Renal pelvis (tissue), 1 donor: ENCODE measurements at regions not wholly inside any gene's neighbourhood (a gene's known extent, or its start where the extent isn't known, plus 50 kb on each side); places are given as distances from the start of the nearest gene placed in this dataset.
"Not testable (repeated sequence)": the region's sequence is repeated elsewhere in the genome, so short reads cannot be mapped to it uniquely, and the experiment has no call there.

Experiments used
- DNase-seq: peaks from one replicate; pipeline ENCODE4 v3.0.0-alpha.2; 2013

- DNase-seq: no peak
These were observed 777.7 kb downstream of the STIM2 start for GRCh38 chr4:27638163-27638915.

GRCh38 chr4:27643101-27643500 lies 782.5 kb downstream of the STIM2 start:
- DNase-seq: no peak

DNA sequence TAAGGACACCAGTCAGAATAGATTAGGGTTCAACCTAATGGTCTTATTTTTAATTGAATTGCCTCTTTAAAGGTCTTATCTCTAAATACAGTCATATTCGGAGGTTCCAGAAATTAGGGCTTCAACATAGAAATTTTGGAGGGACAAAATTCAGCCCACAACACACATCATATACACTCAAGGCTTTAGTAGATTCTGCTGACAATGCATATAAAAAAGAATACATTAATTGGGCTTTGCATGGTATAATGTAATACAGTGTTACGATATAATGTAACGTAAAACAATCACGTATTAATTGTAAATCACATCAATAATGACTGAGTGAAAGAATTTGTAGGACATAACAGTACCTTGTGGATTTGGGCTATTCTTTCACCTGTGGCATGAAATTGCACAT lies 787.8 kb downstream of the STIM2 start:
- DNase-seq: no peak

DNA sequence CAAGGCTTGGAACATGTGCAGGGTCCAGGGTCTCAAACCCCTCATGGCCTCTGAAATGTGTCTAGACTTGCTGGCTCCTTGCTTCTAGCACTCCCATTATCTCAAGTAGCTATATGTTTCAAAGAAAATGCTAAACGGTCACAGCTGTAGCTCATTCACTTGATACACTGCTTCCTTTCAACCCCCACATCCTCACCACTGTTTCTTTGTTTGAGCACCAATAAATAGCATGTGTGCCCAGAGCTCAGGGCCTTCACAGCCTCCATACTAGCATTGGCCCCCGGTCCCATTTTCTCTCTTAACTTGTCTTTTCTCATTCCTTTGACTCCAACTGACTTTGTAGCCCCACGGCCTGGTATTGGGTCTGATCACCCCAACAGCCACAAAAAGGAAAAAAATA lies 801.8 kb downstream of the STIM2 start:
- DNase-seq: no peak

DNA sequence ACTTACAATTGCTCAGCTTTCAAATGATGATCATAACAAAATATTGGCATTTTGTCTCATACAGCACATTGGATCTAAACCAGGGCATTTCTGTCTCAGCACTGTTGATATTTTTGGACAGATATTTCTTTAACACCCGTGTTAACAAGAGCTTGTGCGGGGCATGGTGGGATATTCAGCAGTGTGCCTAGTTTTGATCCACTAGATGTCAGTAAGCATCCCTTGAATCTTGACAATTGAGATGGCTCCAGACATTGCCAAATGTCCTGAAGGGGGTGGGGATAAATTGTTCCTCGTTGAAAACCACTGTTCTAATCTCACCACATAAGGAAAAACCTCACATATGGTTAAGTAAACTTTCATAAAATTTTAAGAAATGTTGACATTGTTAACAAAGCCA lies 806.3 kb downstream of the STIM2 start:
- no peak for DNase-seq

DNA sequence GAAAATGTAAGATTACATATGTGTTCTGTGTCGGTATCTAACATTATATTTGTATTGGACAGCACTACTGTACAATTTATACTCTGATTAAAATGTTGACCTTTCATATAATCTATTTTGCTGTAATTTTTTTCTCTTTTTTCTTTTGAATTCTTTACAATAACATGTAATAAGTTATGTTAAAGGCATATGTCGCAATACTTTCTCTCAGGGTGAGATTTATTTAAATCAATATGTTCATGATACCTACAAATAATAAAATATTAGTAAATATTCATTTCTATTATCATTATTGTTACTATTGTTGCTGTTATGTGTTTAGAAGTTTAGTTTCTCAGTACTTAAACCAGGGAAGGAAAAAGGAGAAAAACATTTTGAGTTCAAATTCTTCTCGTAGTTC lies 807.4 kb downstream of the STIM2 start:
- no peak for DNase-seq

DNA sequence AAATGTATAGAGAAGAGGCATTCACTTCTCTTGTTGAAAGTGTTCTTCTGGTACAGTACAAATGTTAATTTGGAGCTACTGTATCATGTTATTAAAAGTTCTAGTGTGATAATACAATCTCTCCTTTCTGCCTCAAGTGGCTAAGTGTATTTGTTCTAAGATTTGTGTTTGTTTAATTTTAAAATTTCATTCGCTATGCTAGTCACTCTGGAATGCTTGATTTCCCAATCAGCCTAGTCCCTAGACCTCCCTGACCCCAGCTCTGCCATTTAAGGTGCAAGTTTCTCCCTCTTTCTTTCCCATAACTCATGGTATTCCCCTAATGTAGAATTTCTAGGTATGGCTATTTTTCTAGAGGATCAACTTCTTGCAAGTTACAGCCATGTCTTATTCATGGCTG lies 817.4 kb downstream of the STIM2 start:
- no peak for DNase-seq

GRCh38 chr4:27684610-27685011 lies 824.0 kb downstream of the STIM2 start:
- peak; percentile 50 for DNase-seq

DNA sequence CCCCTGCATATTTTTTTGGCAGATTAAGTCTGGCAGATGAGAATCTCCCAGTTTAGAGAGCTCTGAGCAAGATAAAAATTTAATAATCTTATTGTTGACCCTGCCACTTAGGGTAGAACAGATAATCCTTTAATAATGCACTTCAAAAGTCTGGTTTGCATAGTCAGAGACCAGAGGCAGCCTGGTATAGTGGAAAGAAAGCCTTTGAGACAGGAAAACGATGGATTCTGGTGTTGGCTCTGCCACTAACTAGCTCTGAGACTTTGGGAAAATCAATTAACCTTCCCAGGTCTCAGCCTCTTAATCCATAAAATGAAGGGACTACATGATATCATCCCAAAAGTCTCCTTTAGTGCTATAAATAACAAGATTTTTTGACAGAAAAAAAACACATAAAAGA lies 824.5 kb downstream of the STIM2 start:
- no peak for DNase-seq

DNA sequence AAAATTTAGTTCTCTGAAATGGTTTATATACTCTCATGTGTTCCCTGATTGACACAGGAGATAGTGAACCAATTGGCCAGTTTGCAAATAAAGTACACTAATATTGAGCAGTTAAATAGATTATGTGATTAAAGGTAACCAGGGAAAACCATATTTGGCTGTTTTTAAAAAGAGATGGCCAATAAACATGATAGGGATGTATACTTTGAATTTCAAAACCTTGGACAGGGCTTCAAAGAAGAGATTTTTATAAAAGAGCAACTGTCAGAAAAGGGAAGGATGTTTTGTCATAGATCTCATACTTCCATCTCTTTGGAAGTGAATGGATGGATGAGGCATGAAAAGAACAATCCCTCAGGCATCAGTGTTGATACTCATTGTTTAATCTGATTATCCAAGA lies 825.3 kb downstream of the STIM2 start:
- DNase-seq: no peak

DNA sequence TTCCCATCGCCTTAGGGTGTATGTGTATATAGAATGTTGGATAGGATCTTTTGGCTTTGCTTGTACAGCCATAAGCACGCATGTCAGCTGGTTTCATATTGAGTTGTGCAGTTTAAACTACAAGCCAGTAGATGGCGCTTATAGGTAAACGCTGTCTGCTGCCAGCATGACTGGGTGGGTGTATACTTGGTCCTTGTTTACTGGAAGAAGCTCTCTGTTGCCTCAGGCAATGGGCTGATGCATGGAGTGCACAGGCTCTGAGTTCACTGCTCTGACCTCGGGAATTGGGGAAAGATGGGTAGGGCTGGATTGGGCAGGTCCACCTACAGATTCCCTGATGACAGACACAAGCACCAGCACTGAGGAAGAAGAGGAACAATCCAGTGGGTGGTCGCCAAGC lies 831.5 kb downstream of the STIM2 start:
- no peak for DNase-seq

DNA sequence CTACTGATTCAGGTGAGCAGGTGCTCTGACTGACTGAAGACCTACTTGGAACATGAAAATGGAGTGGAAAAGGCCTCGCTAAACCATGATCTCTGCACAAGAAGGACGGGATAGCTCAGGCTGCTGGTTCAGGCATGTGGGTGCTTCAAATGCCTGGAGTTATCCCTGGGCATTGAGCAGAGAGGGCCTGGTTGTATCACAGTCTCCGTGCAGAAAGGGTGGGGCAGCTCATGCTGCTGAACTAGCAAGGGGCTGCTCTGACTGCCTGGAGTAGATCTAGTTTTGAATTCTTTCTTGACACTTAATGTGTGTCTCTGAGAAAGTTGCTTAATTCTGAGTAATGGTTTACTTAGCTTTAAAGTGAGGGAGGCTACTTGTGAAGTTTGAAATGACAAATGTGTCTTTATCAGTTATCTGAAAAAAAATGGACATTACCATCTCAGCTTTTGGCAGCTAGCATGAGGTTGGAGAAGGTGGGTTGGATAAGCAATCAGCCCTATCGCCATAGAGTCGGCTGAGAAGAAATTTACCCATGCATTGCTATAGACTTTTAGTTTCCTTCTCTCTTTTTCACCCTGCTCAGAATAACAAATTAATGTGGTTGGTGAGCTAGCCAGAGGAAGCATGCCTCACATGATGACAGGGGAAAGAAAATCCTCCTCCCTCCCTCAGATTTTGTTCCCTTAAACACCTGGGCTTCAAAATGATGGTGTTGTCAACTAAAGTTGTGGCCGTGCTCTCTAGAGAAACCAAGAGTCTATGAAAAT lies 832.4 kb downstream of the STIM2 start:
- no peak for DNase-seq

DNA sequence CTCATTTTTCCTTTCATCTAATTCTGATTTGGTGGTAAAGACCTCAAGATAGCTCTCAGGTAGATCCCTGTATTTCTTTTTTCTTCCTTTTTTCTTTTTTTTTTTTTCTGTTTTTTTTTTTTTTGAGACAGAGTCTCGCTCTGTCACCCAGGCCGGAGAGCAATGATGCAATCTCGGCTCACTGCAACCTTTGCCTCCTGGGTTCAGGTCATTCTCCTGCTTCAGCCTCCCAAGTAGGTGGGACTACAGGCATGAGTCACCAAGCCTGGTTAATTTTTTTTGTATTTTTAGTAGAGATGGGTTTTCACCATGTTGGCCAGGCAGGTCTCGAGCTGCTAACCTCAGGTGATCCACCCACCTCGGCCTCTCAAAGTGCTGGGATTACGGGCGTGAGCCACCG lies 835.6 kb downstream of the STIM2 start:
- not testable (repeated sequence) for DNase-seq

- DNase-seq: peak; percentile 27
These were observed 841.0 kb downstream of the STIM2 start for GRCh38 chr4:27701606-27702005.

DNA sequence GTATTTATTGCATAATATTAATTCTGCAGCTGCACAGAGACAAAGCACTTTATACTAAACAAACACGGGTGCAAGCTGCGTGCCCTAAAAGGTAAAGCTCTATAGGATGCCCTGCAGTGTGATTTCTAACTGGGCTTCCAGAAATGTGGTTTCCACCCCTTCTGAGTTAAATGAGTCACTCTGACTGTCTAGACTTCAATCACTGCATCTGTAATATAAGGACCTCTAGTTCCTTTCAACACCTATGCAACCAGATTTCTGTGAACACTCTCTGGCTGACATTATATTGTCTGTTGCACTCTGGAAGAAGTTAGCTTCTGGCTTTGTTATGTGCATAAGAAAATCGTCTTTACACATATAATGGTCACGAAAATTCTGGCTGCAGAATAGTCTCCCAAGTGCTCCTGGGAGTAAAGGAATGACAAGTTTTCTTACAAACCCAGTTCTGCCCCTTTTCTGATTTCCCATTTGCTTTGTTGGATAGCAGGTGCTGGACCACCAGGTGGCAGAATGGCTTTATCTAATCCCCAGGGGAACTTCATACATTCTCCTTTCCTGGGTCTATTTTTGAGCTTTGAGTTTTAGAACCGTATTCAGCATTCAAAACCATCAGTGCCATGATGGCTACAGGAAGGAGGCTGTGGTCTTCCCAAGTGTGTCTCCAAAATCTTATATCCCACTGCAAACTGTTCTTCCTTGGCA lies 842.2 kb downstream of the STIM2 start:
- DNase-seq: no peak

DNA sequence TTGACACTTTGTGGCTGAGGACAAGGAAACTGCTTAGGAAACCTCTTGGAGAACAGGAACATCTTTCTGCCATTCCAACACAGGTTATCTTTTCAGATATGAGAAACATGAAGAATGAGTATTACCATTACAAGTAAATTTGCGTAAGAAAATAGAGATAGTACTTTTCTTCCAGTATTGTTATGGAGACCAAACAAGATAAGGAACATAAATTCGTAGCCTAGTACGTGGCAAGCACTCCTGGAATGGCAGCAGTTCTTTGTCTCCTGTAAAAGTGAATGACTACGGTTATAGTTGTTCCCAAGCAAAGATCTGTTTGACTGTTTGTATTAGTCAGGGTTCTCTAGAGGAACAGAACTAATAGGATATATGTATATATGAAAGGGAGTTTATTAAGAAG lies 843.1 kb downstream of the STIM2 start:
- no peak for DNase-seq

DNA sequence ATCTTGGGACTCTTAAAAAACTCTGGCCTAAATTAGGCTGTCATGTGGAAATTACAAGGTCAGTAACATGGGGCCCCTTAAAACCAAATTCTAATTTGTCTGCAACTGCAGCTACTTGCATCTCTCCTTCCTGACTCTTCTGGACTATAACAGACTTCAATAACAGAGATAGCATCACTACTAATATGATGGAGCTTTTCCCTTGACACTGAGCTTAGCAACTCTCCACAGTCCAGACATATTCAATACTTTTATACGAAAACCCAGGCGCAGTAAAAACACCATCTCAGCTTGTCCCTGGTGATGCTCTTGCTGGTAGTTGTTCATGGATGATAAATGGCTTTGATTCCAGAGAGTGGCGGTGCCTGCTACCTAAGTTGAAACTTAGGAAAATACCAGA lies 850.4 kb downstream of the STIM2 start:
- DNase-seq: no peak

GRCh38 chr4:27714073-27714472 lies 853.4 kb downstream of the STIM2 start:
- DNase-seq: no peak

GRCh38 chr4:27716693-27717430 lies 856.2 kb downstream of the STIM2 start:
- no peak for DNase-seq

- DNase-seq: no peak
These were observed 856.8 kb downstream of the STIM2 start for GRCh38 chr4:27717431-27717755.

GRCh38 chr4:27720010-27720766 lies 859.5 kb downstream of the STIM2 start:
- DNase-seq: no peak

DNA sequence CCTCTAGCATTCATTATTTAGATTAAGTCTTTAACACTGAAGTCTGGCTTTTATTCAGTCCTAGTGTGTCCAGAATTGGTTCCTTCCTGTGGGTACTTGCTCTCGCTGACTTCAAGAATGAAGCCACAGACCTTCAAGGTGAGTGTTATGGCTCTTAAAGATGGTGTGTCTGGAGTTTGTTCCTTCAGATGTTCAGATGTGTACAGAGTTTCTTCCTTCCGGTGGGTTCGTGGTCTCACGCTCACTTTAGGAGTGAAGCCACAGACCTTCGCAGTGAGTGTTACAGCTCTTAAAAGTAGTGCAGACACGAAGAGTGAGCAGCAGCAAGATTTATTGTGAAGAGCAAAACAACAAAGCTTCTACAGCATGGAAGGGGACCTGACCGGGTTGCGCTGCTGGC lies 860.6 kb downstream of the STIM2 start:
- DNase-seq: no peak
